MCF 10A (cell line): ENCODE measurements at regions not wholly inside any gene's neighbourhood (a gene's known extent, or its start where the extent isn't known, plus 50 kb on each side); places are given as distances from the start of the nearest gene placed in this dataset.

ENCODE experiments used
- BruUV-seq: library from RNA; stranded (reverse); fragments of 400-500 nt; replicated peaks from 2 replicates; lab custom pipeline; 2021; lab: Mats Ljungman, UMichigan
- CTCF ChIA-PET: fragments of 300-600 bp; sonication (Branson Sonifier 250); formaldehyde crosslinking; extraction: SDS; loops from one replicate; lab custom pipeline; 2021; ENCODE audit warnings: antibody characterized with exemption, inconsistent platforms; lab: Yijun Ruan, JAX
- POLR2A ChIA-PET: fragments of 300-600, 350-650 bp; sonication (Branson Sonifier 250); formaldehyde crosslinking; extraction: SDS; loops from one replicate; lab custom pipeline; 2020; ENCODE audit warnings: antibody characterized with exemption, inconsistent platforms; lab: Yijun Ruan, JAX
- DNase-seq: peaks from one replicate; pipeline ENCODE4 v3.0.0-alpha.2; 2018; ENCODE audit not compliant: unreplicated experiment
- H3K27ac Mint-ChIP-seq: one replicate; pipeline ENCODE4 v1.8.0; 2022; ENCODE audit warnings: mild to moderate bottlenecking, low read depth, mixed read lengths; ENCODE audit not compliant: unreplicated experiment
- H3K27me3 Mint-ChIP-seq: one replicate; pipeline ENCODE4 v1.8.0; 2022; ENCODE audit warnings: mixed read lengths; ENCODE audit not compliant: insufficient read depth, unreplicated experiment
- H3K36me3 Mint-ChIP-seq: one replicate; pipeline ENCODE4 v1.8.0; 2022; ENCODE audit warnings: mild to moderate bottlenecking, moderate library complexity, mixed read lengths; ENCODE audit not compliant: insufficient read depth, unreplicated experiment
- H3K4me1 Mint-ChIP-seq: one replicate; pipeline ENCODE4 v1.8.0; 2022; ENCODE audit warnings: mixed read lengths; ENCODE audit not compliant: insufficient read depth, unreplicated experiment
- H3K4me3 Mint-ChIP-seq: one replicate; pipeline ENCODE4 v1.8.0; 2022; ENCODE audit warnings: mild to moderate bottlenecking, moderate library complexity, mixed read lengths; ENCODE audit not compliant: unreplicated experiment
- H3K9me3 Mint-ChIP-seq: one replicate; pipeline ENCODE4 v1.8.0; 2022; ENCODE audit warnings: mixed read lengths; ENCODE audit not compliant: unreplicated experiment
- intact Hi-C: fragments of 100-400 bp; cut with micrococcal nuclease; formaldehyde crosslinking; loops from 2 replicates; pipeline ENCODE4 v1.14.1; 2022
- TF ChIP-seq, protein P1 (sequence below): fragments of 200-600 bp; IDR thresholded peaks from one replicate; pipeline ENCODE4 v1.8.0; 2022; ENCODE audit warnings: antibody characterized with exemption, mild to moderate bottlenecking; ENCODE audit not compliant: unreplicated experiment

DNA sequence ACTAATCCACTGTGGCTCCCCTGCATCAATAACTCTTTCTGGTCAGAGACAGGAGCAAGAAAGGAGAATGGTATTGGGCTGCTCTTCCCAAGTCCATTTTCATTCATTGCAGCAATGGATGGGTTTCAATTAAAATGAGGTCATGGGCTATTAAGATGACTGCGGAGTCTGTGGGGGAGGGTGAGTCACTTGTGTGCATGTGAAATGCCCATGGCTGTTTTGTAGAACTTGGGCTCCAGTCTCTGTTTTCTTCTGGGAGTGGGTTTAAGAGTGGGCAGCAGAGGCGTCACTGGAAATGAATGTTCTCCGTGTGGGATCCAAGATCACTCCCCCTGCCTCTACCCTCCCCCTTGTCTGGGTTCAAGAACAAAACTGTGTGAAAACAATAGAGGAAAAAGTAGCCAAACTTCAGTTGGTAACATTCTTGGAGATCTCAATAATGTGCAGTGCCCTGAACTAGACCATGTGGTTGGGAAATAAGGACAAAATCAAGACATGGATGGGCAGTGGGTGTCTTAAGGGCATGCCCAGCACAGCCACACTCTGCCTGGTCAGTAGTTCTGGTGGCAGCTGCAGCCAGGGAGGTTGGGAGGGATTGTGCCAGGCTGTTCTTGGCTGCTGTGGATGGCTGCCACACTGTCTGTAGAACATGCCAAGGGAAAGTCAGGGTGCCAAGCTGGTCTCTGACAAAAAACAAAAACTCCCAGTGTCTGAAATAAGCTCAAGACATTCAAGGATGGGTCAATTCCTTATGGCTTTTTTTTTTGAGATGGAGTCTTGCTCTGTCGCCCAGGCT is 68.2 kb upstream of the CXCR4 start:
- CTCF ChIA-PET = interaction anchor here (0.7 kb wide), 1 partner anchor 186 kb away, joined by 3 read pairs; no protein-coding TSS in a partner anchor
- TF ChIP-seq, protein P1, sequence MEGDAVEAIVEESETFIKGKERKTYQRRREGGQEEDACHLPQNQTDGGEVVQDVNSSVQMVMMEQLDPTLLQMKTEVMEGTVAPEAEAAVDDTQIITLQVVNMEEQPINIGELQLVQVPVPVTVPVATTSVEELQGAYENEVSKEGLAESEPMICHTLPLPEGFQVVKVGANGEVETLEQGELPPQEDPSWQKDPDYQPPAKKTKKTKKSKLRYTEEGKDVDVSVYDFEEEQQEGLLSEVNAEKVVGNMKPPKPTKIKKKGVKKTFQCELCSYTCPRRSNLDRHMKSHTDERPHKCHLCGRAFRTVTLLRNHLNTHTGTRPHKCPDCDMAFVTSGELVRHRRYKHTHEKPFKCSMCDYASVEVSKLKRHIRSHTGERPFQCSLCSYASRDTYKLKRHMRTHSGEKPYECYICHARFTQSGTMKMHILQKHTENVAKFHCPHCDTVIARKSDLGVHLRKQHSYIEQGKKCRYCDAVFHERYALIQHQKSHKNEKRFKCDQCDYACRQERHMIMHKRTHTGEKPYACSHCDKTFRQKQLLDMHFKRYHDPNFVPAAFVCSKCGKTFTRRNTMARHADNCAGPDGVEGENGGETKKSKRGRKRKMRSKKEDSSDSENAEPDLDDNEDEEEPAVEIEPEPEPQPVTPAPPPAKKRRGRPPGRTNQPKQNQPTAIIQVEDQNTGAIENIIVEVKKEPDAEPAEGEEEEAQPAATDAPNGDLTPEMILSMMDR = no peak
- DNase-seq = peak; percentile 9

DNA sequence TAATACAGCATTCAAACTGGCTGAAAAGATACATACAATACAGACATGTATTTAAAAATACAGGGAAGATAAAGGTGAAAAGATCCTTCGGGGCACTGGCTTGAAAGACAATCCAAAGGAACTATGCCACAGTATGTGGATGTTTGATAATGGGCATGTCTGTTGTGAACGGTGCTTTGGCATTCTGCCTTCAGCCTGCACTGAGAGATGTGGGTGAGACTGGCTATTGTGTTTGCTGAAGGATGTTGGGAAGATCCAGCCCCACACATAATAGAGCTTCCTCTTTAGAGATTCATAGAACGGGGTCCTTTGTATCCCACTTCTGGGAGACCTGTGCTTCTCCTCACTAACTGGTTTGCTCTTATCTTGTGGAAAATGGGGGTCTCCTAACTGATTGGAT is 65.1 kb upstream of the CXCR4 start:
- ChIA-PET POLR2A (interaction anchor here (0.6 kb wide), 1 partner anchor 379 kb away, joined by 3 read pairs; no protein-coding TSS in a partner anchor), CTCF (interaction anchor here (0.6 kb wide), 1 partner anchor 280 kb away, joined by 3 read pairs; no protein-coding TSS in a partner anchor)
- Mint-ChIP-seq H3K27ac (no peak overlapping the region), H3K36me3 (no peaks in the 10 kb centered on the region), H3K27me3 (no peaks in the 10 kb centered on the region), H3K9me3 (no peaks in the 10 kb centered on the region), H3K4me3 (no peak overlapping the region), H3K4me1 (no peaks in the 10 kb centered on the region)
- no peak for DNase-seq
- intact Hi-C loops = no loop called here
- no TSS peak for BruUV-seq
- TF ChIP-seq, protein P1 = no peak

More for the DNA sequence above, 68.2 kb upstream of the CXCR4 start:
- POLR2A ChIA-PET = no interaction called here
- H3K36me3 Mint-ChIP-seq = no peaks in the 10 kb centered on the region
- no peaks in the 10 kb centered on the region for H3K4me1 Mint-ChIP-seq
- intact Hi-C loops = no loop called here
- no peak overlapping the region for H3K27ac Mint-ChIP-seq
- H3K4me3 Mint-ChIP-seq = no peak overlapping the region
- BruUV-seq = no TSS peak
- H3K27me3 Mint-ChIP-seq = no peaks in the 10 kb centered on the region
- H3K9me3 Mint-ChIP-seq = no peaks in the 10 kb centered on the region

DNA sequence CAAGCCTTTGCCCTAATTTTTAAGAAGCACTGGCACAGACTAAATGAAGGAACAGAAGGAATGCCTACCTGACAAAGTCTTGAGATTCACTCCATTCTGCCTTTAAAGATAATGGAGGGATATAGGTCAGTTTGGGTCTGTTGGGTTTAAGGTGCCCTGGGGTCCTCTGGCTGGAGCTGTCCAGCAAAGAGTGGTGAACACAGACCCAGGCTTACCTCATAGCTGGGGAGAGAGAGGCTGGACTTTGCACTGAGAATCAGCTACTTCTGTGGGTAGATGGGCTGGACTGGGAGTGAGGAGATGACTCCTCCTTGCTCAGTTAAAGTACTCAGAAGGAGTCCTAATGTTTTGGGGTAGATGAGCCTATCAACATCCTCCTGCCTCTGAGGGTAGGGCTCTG is 64.4 kb upstream of the CXCR4 start:
- no peaks in the 10 kb centered on the region for H3K4me1 Mint-ChIP-seq
- ChIA-PET CTCF (no interaction called here), POLR2A (no interaction called here)
- TF ChIP-seq, protein P1 = no peak
- BruUV-seq = no TSS peak
- H3K36me3 Mint-ChIP-seq = no peaks in the 10 kb centered on the region
- no peaks in the 10 kb centered on the region for H3K9me3 Mint-ChIP-seq
- no peak overlapping the region for H3K27ac Mint-ChIP-seq
- H3K27me3 Mint-ChIP-seq = no peaks in the 10 kb centered on the region
- no peak overlapping the region for H3K4me3 Mint-ChIP-seq
- no peak for DNase-seq
- intact Hi-C loops = no loop called here

DNA sequence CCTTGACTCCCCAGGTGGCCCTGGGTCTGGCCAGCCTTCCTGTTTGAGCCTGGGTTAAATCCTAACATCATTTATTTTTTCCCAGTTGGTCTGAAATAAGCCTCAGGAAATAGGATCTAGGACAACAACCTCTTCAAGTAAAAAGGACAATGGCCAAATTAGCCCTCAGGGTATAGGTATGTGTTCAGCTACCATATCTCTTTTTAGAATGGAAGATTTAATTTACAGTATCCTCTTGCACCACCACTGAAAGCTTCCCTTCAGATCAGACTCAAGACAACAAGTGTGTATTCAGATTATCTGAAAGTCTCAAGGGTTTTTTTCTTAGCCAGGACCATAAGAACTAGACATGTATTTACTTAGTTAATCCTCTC is 61.6 kb upstream of the CXCR4 start:
- BruUV-seq = no TSS peak
- DNase-seq = no peak
- ChIA-PET CTCF (interaction anchor here (0.6 kb wide), 2 partner anchors 73 to 999 kb away, joined by 3 read pairs; no protein-coding TSS in a partner anchor), POLR2A (no interaction called here)
- H3K36me3 Mint-ChIP-seq = no peaks in the 10 kb centered on the region
- H3K9me3 Mint-ChIP-seq = no peaks in the 10 kb centered on the region
- no peaks in the 10 kb centered on the region for H3K4me1 Mint-ChIP-seq
- H3K4me3 Mint-ChIP-seq = no peak overlapping the region
- peak overlapping the region; percentile 43 for H3K27ac Mint-ChIP-seq
- TF ChIP-seq, protein P1 = no peak
- H3K27me3 Mint-ChIP-seq = no peaks in the 10 kb centered on the region
- intact Hi-C loops = no loop called here
